CD4-positive, alpha-beta memory T cell (primary cell): ENCODE measurements at regions not wholly inside any gene's neighbourhood (a gene's known extent, or its start where the extent isn't known, plus 50 kb on each side); places are given as distances from the start of the nearest gene placed in this dataset.
A peak's percentile ranks its signal among the peaks of the same experiment; 100 is the strongest.
"Not testable (repeated sequence)": the region's sequence is repeated elsewhere in the genome, so short reads cannot be mapped to it uniquely, and the experiment has no call there.

Experiments
- CTCF ChIA-PET: fragments of 350-600 bp; sonication (Branson Sonifier 250); formaldehyde crosslinking; loops from one replicate; lab custom pipeline; 2021; ENCODE audit warnings: inconsistent platforms; ENCODE audit not compliant: partially characterized antibody; lab: Charles Lee
- POLR2A ChIA-PET: fragments of 350-600 bp; sonication (Branson Sonifier 250); formaldehyde crosslinking; loops from one replicate; lab custom pipeline; 2021; ENCODE audit not compliant: partially characterized antibody; lab: Charles Lee
- DNase-seq, 5 donors: peaks; one replicate each; pipeline versions ENCODE4 v3.0.0 to v3.0.0-alpha.2; 2020 to 2022; ENCODE audit warnings: mixed read lengths in 1 of 5
- H3K27ac ChIP-seq: one replicate; pipeline ENCODE4 v1.7.0; 2013; ENCODE audit warnings: low read depth, low read length
- H3K27me3 ChIP-seq: 2 replicates; pipeline ENCODE4 v1.7.0; 2013; ENCODE audit warnings: mild to moderate bottlenecking, low read length, moderate library complexity; ENCODE audit not compliant: insufficient read depth
- H3K36me3 ChIP-seq: 2 replicates; pipeline ENCODE4 v1.7.0; 2013; ENCODE audit warnings: mild to moderate bottlenecking, low read length, moderate library complexity; ENCODE audit not compliant: insufficient read depth
- H3K4me1 ChIP-seq: 2 replicates; pipeline ENCODE4 v1.7.0; 2013; ENCODE audit warnings: mild to moderate bottlenecking, low read length, moderate library complexity; ENCODE audit not compliant: insufficient read depth
- H3K4me3 ChIP-seq, 2 donors: one replicate each; pipeline ENCODE4 v1.7.0; 2013; ENCODE audit warnings: low read length in 2 of 2, mild to moderate bottlenecking in 1 of 2
- H3K9me3 ChIP-seq, 2 donors: one replicate each; pipeline ENCODE4 v1.7.0; 2013; ENCODE audit warnings: low read length in 2 of 2, control low read depth in 1 of 2; ENCODE audit not compliant: control insufficient read depth in 1 of 2
- H3K27ac Mint-ChIP-seq, 7 donors: one replicate each; pipeline ENCODE4 v1.8.0; 2020 to 2021; ENCODE audit warnings: mixed read lengths in 7 of 7, mild to moderate bottlenecking in 6 of 7, inconsistent platforms in 3 of 7, moderate library complexity in 3 of 7
- H3K27me3 Mint-ChIP-seq, 2 donors: one replicate each; pipeline ENCODE4 v1.8.0; 2020 to 2021; ENCODE audit warnings: mixed read lengths in 2 of 2
- H3K36me3 Mint-ChIP-seq, 2 donors: one replicate each; pipeline ENCODE4 v1.8.0; 2020 to 2021; ENCODE audit warnings: mixed read lengths in 2 of 2, inconsistent platforms in 1 of 2, mild to moderate bottlenecking in 1 of 2
- H3K4me1 Mint-ChIP-seq, 4 donors: one replicate each; pipeline ENCODE4 v1.8.0; 2020 to 2021; ENCODE audit warnings: mixed read lengths in 4 of 4, mild to moderate bottlenecking in 1 of 4
- H3K4me3 Mint-ChIP-seq, 8 donors: one replicate each; pipeline ENCODE4 v1.8.0; 2020 to 2021; ENCODE audit warnings: mixed read lengths in 8 of 8, mild to moderate bottlenecking in 7 of 8, moderate library complexity in 6 of 8, inconsistent platforms in 3 of 8
- H3K9me3 Mint-ChIP-seq, 8 donors: one replicate each; pipeline ENCODE4 v1.8.0; 2020 to 2021; ENCODE audit warnings: mixed read lengths in 8 of 8, mild to moderate bottlenecking in 5 of 8, inconsistent platforms in 3 of 8, moderate library complexity in 1 of 8
- intact Hi-C: fragments of 100-400 bp; cut with micrococcal nuclease; formaldehyde crosslinking; loops from one replicate; pipeline ENCODE4 v1.15.1; 2023

DNA sequence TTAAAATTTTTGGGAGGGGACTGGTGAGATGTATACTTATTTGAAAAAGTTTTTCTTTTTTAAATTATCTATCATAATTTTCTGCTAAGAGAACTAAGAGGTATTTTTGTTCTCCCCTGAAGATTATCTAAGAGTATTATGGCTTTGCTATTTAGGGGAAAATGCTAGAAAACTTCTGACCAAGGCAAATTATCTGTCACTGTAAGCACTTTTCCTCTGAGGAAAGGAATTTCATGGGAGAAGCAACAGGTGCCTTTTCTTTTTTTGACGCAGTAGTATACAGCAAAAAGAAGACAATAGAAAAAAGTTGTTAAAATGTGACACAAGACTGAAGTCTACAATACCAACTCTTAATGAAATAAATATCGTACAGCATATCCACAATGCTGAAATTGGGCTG, 201.6 kb upstream of the NANOGP8 start:
- DNase-seq: no peak
- ChIA-PET CTCF (no interaction called here), POLR2A (no interaction called here)
- Histone ChIP-seq H3K27ac (no peak overlapping the region), H3K36me3 (no peaks in the 10 kb centered on the region), H3K27me3 (no peaks in the 10 kb centered on the region), H3K4me3 (no peak overlapping the region), H3K4me1 (no peaks in the 10 kb centered on the region), H3K9me3 (no peaks in the 10 kb centered on the region)
- intact Hi-C loops: no loop called here
- peaks cover 0 to 16% (median 5%) of the 10 kb centered on the region in 8 donors for H3K9me3 Mint-ChIP-seq
- H3K27ac Mint-ChIP-seq: no peak overlapping the region
- peaks cover 0 to under 1% of the 10 kb centered on the region in 2 donors for H3K27me3 Mint-ChIP-seq
- H3K4me3 Mint-ChIP-seq: no peak overlapping the region
- H3K36me3 Mint-ChIP-seq: peaks cover 0 to 4% of the 10 kb centered on the region in 2 donors
- no peaks in the 10 kb centered on the region for H3K4me1 Mint-ChIP-seq

DNA sequence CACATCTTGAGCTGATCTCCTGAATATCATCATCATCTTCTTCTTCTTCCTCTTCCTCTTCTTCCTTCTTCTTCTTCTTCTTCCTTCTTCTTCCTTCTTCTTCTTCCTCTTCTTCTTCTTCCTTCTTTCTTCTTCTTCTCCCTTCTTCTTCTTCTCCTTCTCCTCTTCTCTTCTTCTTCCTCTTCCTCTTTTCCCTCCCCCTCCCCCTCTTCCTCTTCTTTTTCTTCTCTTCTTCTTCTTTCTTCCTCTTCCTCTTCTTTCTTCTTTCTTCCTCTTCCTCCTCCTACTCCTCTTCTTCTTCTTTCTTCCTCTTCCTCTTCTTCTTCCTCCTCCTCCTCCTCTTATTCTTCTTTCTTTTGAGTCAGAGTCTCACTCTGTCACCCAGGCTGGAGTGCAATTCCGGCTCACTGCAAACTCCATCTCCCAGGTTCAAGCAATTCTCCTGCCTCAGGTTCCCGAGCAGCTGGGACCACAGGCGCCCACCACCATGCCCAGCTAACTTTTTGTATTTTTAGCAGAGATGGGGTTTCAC, 197.9 kb upstream of the NANOGP8 start:
- Histone ChIP-seq H3K27ac (no peak overlapping the region), H3K27me3 (no peaks in the 10 kb centered on the region), H3K36me3 (no peaks in the 10 kb centered on the region), H3K4me1 (no peaks in the 10 kb centered on the region), H3K4me3 (no peak overlapping the region), H3K9me3 (peaks cover 0 to 4% of the 10 kb centered on the region in 2 donors)
- ChIA-PET POLR2A (no interaction called here), CTCF (no interaction called here)
- intact Hi-C loops: no loop called here
- no peak overlapping the region for H3K4me3 Mint-ChIP-seq
- H3K36me3 Mint-ChIP-seq: peaks cover 0 to 4% of the 10 kb centered on the region in 2 donors
- H3K4me1 Mint-ChIP-seq: no peaks in the 10 kb centered on the region
- DNase-seq: no peak
- H3K9me3 Mint-ChIP-seq: peaks cover 0 to 32% (median 15%) of the 10 kb centered on the region in 8 donors
- no peaks in the 10 kb centered on the region for H3K27me3 Mint-ChIP-seq
- H3K27ac Mint-ChIP-seq: peak overlapping the region in 1 of 7 donors; percentile 42

DNA sequence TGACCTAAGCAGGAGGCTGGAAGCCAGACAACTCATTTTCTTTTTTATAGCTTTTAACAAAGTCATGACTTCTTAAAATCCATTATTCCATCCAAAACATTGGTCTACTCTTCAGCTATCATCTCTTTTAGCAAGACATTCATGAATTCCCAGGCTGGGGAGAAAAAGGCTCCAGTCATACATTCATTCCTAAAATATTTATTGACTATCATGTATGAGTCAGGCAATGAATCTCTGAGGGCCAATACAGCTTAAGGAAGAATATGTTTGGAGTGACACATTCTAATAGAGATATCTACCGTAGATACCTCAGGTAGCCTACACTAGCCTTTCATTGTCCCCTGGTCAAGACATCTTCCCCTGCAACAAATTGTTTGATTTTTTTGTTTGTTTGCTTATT, 196.4 kb upstream of the NANOGP8 start:
- Mint-ChIP-seq H3K4me3 (no peak overlapping the region), H3K27ac (no peak overlapping the region), H3K4me1 (no peaks in the 10 kb centered on the region), H3K36me3 (peaks cover 2 to 9% of the 10 kb centered on the region in 2 donors), H3K27me3 (no peaks in the 10 kb centered on the region), H3K9me3 (peaks cover 0 to 47% (median 29%) of the 10 kb centered on the region in 8 donors)
- Histone ChIP-seq H3K9me3 (peaks cover 0 to 9% of the 10 kb centered on the region in 2 donors), H3K36me3 (no peaks in the 10 kb centered on the region), H3K27ac (no peak overlapping the region), H3K4me3 (no peak overlapping the region), H3K4me1 (no peaks in the 10 kb centered on the region), H3K27me3 (no peaks in the 10 kb centered on the region)
- intact Hi-C loops: no loop called here
- CTCF ChIA-PET: no interaction called here
- POLR2A ChIA-PET: no interaction called here
- no peak for DNase-seq

DNA sequence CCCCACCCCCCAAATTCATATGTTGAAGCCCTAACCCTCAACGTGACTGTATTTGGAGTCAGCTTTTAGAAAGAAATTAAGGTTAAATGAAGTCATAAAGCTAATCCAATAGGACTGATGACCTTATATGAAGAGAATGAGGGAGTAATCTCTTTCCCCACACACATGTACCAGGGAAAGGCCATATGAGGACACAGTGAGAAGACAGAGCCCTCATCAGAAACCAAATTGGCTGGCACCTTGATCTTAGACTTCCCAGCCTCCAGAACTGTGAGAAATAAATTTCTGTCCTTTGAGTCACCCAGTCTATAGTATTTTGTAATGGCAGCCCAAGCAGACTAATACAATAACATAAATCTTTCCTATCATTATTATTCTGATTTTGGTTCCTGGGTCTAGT, 194.7 kb upstream of the NANOGP8 start:
- intact Hi-C loops: no loop called here
- Mint-ChIP-seq H3K36me3 (peaks cover 2 to 9% of the 10 kb centered on the region in 2 donors), H3K27ac (no peak overlapping the region), H3K4me3 (no peak overlapping the region), H3K9me3 (peaks cover 4 to 52% (median 36%) of the 10 kb centered on the region in 8 donors), H3K27me3 (no peaks in the 10 kb centered on the region), H3K4me1 (no peaks in the 10 kb centered on the region)
- ChIA-PET POLR2A (no interaction called here), CTCF (no interaction called here)
- no peak for DNase-seq
- Histone ChIP-seq H3K36me3 (no peaks in the 10 kb centered on the region), H3K27ac (no peak overlapping the region), H3K4me3 (no peak overlapping the region), H3K4me1 (no peaks in the 10 kb centered on the region), H3K9me3 (peaks cover 0 to 9% of the 10 kb centered on the region in 2 donors), H3K27me3 (no peaks in the 10 kb centered on the region)

DNA sequence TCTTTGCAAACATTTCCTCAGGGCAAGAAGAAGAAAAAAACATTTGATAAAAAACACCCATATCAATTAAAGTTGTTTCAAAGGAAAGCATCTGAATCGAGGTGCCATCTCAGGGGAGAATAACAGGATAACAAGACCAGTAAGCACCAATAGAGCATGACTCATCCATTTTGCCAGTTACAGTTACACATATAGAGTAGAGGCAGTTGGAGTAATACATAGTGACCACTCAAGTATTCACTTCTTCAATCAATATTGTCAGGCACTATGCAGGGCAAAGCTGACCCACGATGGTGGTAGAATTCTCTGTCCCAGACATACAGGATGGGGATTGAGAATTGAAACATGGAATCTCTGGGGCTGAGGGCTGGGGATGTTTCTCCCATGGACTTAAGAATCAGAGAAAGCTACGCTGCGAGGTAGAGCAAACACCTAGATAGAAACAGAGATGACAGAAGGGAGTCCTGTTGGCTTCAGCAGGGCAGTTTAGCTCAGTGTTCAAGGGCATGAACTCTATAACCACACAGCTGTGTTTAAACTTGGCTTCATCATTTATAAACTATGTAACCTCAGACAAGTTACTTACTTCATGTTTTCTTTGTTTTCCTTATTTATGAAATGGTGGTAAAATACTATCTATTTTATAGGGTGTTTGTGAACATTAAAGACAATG, 186.4 kb upstream of the NANOGP8 start:
- Histone ChIP-seq H3K9me3 (no peaks in the 10 kb centered on the region), H3K36me3 (no peaks in the 10 kb centered on the region), H3K27ac (no peak overlapping the region), H3K4me3 (no peak overlapping the region), H3K27me3 (no peaks in the 10 kb centered on the region), H3K4me1 (no peaks in the 10 kb centered on the region)
- Mint-ChIP-seq H3K36me3 (no peaks in the 10 kb centered on the region), H3K4me3 (no peak overlapping the region), H3K27me3 (no peaks in the 10 kb centered on the region), H3K27ac (no peak overlapping the region), H3K9me3 (peaks cover 4 to 25% (median 10%) of the 10 kb centered on the region in 8 donors), H3K4me1 (no peaks in the 10 kb centered on the region)
- POLR2A ChIA-PET: no interaction called here
- no peak for DNase-seq
- CTCF ChIA-PET: no interaction called here
- intact Hi-C loops: no loop called here

DNA sequence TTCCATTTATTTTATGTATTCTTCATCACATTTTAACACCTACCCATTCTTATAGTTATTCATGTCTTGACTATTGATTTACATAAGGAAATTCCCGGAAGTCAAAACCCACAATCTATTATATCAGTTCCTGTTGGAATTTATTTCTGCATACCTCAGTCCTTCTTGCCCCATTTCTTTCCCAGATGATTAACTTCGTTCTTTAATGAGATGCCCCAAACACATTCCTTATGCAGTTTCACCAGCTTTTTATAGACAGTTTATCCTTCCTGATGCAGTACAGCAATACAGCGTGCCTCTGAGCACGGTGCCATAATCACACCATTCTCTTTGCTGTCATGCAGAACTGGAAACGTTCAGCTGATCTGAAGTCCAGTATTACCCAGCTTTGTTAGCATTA, 175.8 kb upstream of the NANOGP8 start:
- H3K9me3 Mint-ChIP-seq: peaks cover 0 to 4% (median 0%) of the 10 kb centered on the region in 8 donors
- no peaks in the 10 kb centered on the region for H3K36me3 Mint-ChIP-seq
- no peak overlapping the region for H3K27ac ChIP-seq
- H3K4me3 Mint-ChIP-seq: no peak overlapping the region
- intact Hi-C loops: no loop called here
- POLR2A ChIA-PET: no interaction called here
- no peaks in the 10 kb centered on the region for H3K4me1 ChIP-seq
- no peaks in the 10 kb centered on the region for H3K9me3 ChIP-seq
- DNase-seq: no peak
- no peaks in the 10 kb centered on the region for H3K4me1 Mint-ChIP-seq
- H3K27me3 ChIP-seq: no peaks in the 10 kb centered on the region
- CTCF ChIA-PET: no interaction called here
- H3K4me3 ChIP-seq: no peak overlapping the region
- H3K27ac Mint-ChIP-seq: no peak overlapping the region
- H3K27me3 Mint-ChIP-seq: peaks cover 0 to 2% of the 10 kb centered on the region in 2 donors
- H3K36me3 ChIP-seq: no peaks in the 10 kb centered on the region

DNA sequence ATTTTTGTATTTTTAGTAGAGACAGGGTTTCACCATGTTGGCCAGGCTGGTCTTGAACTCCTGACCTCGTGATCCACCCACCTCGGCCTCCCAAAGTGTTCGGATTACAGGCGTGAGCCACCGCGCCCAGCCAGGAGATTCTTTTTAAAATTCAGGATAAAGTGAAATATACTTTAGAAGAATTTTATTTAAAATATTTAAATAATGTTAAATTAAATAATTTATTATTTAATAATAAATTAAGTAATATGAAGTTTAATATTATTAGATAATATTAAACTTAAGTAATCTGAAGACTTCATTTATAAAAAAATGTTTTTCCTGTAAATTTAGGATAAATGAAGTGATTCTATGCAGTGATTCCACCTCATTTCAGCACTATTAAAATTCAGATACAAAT, 175.2 kb upstream of the NANOGP8 start:
- intact Hi-C loops, H3K4me1 Mint-ChIP-seq, DNase-seq, H3K9me3 Mint-ChIP-seq, H3K36me3 Mint-ChIP-seq, H3K27ac ChIP-seq, H3K4me3 ChIP-seq, CTCF ChIA-PET, H3K27me3 Mint-ChIP-seq, POLR2A ChIA-PET, H3K36me3 ChIP-seq, H3K27me3 ChIP-seq, H3K4me3 Mint-ChIP-seq, H3K27ac Mint-ChIP-seq, H3K4me1 ChIP-seq, H3K9me3 ChIP-seq: not testable (repeated sequence)
